ENCODE measurements at regions not wholly inside any gene's neighbourhood (a gene's known extent, or its start where the extent isn't known, plus 50 kb on each side); places are given as distances from the start of the nearest gene placed in this dataset.

GRCh38 chr18:76209597-76209996 is 285.4 kb downstream of the ZNF516 start:
- H3K4me3 ChIP-seq (ENCODE audit: low read depth, low read length), result no peak overlapping the region
- DNase-seq (ENCODE audit: low read depth, low spot score), result peak; percentile 66
- TF ChIP-seq, protein P1, sequence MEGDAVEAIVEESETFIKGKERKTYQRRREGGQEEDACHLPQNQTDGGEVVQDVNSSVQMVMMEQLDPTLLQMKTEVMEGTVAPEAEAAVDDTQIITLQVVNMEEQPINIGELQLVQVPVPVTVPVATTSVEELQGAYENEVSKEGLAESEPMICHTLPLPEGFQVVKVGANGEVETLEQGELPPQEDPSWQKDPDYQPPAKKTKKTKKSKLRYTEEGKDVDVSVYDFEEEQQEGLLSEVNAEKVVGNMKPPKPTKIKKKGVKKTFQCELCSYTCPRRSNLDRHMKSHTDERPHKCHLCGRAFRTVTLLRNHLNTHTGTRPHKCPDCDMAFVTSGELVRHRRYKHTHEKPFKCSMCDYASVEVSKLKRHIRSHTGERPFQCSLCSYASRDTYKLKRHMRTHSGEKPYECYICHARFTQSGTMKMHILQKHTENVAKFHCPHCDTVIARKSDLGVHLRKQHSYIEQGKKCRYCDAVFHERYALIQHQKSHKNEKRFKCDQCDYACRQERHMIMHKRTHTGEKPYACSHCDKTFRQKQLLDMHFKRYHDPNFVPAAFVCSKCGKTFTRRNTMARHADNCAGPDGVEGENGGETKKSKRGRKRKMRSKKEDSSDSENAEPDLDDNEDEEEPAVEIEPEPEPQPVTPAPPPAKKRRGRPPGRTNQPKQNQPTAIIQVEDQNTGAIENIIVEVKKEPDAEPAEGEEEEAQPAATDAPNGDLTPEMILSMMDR (IDR thresholded peaks at IDR 0.05; ENCODE audit: low read depth, low read length), result no peak
- in situ Hi-C loops (cut with HindIII; ENCODE audit: low sequenced_read_pairs), result no loop called here

GRCh38 chr18:76208678-76209306 is 286.2 kb downstream of the ZNF516 start:
- DNase-seq (ENCODE audit: low read depth, low spot score), result no peak
- TF ChIP-seq, protein P1 (IDR thresholded peaks at IDR 0.05; ENCODE audit: low read depth, low read length), result no peak
- in situ Hi-C loops (cut with HindIII; ENCODE audit: low sequenced_read_pairs), result no loop called here
- no peak overlapping the region for H3K4me3 ChIP-seq (ENCODE audit: low read depth, low read length)

- in situ Hi-C loops (cut with HindIII; ENCODE audit: low sequenced_read_pairs), result no loop called here
- TF ChIP-seq, protein P1 (IDR thresholded peaks at IDR 0.05; ENCODE audit: low read depth, low read length), result no peak
- no peak overlapping the region for H3K4me3 ChIP-seq (ENCODE audit: low read depth, low read length)
- no peak for DNase-seq (ENCODE audit: low read depth, low spot score)
Observed at GRCh38 chr18:76205906-76206305, 289.1 kb downstream of the ZNF516 start.

GRCh38 chr18:76203552-76203951 is 291.5 kb downstream of the ZNF516 start:
- TF ChIP-seq, protein P1 (IDR thresholded peaks at IDR 0.05; ENCODE audit: low read depth, low read length), result no peak
- no peak for DNase-seq (ENCODE audit: low read depth, low spot score)
- in situ Hi-C loops (cut with HindIII; ENCODE audit: low sequenced_read_pairs), result no loop called here

DNA sequence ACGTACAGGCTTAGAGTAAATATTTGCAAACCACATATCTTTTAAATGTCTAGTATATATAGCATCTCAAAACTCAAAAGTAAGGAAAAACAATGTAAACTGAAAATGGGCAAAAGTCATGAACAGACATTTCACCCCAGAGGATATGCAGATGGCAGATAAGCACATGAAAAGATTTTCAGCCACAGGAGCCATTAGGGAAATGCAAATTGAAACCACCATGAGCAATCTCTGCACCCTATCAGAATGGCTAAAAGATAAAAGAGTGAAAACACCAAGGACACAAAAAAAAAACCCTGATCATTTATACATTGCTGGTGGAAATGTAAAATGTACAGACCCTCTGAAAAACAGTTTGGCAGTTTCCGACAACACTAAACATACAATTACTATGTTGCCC is 292.7 kb downstream of the ZNF516 start:
- in situ Hi-C loops (cut with HindIII; ENCODE audit: low sequenced_read_pairs), result no loop called here

More at GRCh38 chr18:76203552-76203951, 291.5 kb downstream of the ZNF516 start:
- no peak overlapping the region for H3K4me3 ChIP-seq (ENCODE audit: low read depth, low read length)

DNA sequence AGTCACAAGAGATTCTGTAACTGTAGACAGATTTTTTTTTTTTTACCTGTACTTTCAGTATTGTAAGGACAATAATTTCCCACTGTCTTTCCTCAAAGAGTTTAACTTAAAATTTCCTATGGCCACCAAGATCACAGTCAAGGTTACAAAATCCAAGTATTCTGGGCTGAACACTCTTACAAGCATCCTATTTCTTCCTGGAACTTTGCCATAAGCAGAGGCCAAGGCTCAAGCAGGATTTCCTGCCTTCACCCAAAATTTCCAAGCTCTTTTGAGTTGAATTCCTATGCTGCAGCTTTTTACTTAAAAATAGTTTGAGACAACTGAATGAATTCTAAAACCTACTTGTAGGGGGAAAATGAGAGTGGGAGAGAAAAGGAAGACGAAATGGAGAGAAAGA is 299.4 kb downstream of the ZNF516 start:
- DNase-seq (ENCODE audit: low read depth, low spot score), result no peak
- TF ChIP-seq, protein P1 (IDR thresholded peaks at IDR 0.05; ENCODE audit: low read depth, low read length), result no peak
- H3K4me3 ChIP-seq (ENCODE audit: low read depth, low read length), result no peak overlapping the region
- in situ Hi-C loops (cut with HindIII; ENCODE audit: low sequenced_read_pairs), result no loop called here

More for the DNA sequence above, 292.7 kb downstream of the ZNF516 start:
- TF ChIP-seq, protein P1 (IDR thresholded peaks at IDR 0.05; ENCODE audit: low read depth, low read length), result no peak
- no peak for DNase-seq (ENCODE audit: low read depth, low spot score)
- H3K4me3 ChIP-seq (ENCODE audit: low read depth, low read length), result no peak overlapping the region
